ENCODE measurements at regions not wholly inside any gene's neighbourhood (a gene's known extent, or its start where the extent isn't known, plus 50 kb on each side); places are given as distances from the start of the nearest gene placed in this dataset.

- Histone ChIP-seq H3K27me3 (no peaks in the 10 kb centered on the region), H3K9me3 (no peaks in the 10 kb centered on the region), H3K4me3 (no peak overlapping the region), H3K36me3 (no peaks in the 10 kb centered on the region), H3K4me1 (no peaks in the 10 kb centered on the region), H3K27ac (no peak overlapping the region)
- TF ChIP-seq CTCF (IDR thresholded peaks at IDR 0.05) = no peak
- DNase-seq (ENCODE audit: low spot score) = no peak
Measured at GRCh38 chr13:91169321-91170050, 178.0 kb upstream of the MIR17HG start.

GRCh38 chr13:91172160-91172559 is 175.3 kb upstream of the MIR17HG start:
- H3K4me1 ChIP-seq = peaks cover 0 to 3% of the 10 kb centered on the region in 2 donors
- no peak for DNase-seq (ENCODE audit: low spot score)
- no peaks in the 10 kb centered on the region for H3K27me3 ChIP-seq
- no peaks in the 10 kb centered on the region for H3K9me3 ChIP-seq
- no peaks in the 10 kb centered on the region for H3K36me3 ChIP-seq
- no peak for TF ChIP-seq CTCF (IDR thresholded peaks at IDR 0.05)
- H3K4me3 ChIP-seq = no peak overlapping the region
- no peak overlapping the region for H3K27ac ChIP-seq

- DNase-seq (ENCODE audit: low spot score) = no peak
- no peak for TF ChIP-seq CTCF (IDR thresholded peaks at IDR 0.05)
Measured at GRCh38 chr13:91174886-91175501, 172.5 kb upstream of the MIR17HG start.

DNA sequence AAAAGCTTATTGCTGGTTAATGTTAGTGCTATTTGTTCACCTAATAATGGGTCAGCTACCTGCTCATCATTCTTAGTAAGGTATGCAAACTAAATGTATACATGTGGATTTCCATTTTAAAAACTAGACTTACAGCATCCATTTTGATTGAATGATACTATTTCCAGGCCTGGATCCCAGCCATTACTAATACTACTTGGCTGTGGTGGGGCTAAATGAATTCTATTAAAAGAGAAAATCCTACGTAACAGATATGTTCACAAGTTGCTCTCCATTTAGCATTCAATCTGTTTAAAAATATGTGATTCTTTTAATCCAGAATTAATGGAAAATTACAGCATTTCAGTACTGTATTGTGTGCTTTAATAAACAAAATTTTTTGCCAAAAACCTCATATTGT is 169.4 kb upstream of the MIR17HG start:
- H3K27me3 ChIP-seq = no peaks in the 10 kb centered on the region
- no peak for TF ChIP-seq CTCF (IDR thresholded peaks at IDR 0.05)
- peaks cover 0 to 3% of the 10 kb centered on the region in 2 donors for H3K4me1 ChIP-seq
- no peaks in the 10 kb centered on the region for H3K9me3 ChIP-seq
- no peaks in the 10 kb centered on the region for H3K36me3 ChIP-seq
- H3K4me3 ChIP-seq = no peak overlapping the region
- DNase-seq (ENCODE audit: low spot score) = no peak
- no peak overlapping the region for H3K27ac ChIP-seq

More at GRCh38 chr13:91174886-91175501, 172.5 kb upstream of the MIR17HG start:
- Histone ChIP-seq H3K4me3 (peak overlapping the region; percentile 21 to 45), H3K9me3 (no peaks in the 10 kb centered on the region), H3K4me1 (peaks cover 0 to 3% of the 10 kb centered on the region in 2 donors), H3K36me3 (no peaks in the 10 kb centered on the region), H3K27me3 (no peaks in the 10 kb centered on the region), H3K27ac (no peak overlapping the region)

DNA sequence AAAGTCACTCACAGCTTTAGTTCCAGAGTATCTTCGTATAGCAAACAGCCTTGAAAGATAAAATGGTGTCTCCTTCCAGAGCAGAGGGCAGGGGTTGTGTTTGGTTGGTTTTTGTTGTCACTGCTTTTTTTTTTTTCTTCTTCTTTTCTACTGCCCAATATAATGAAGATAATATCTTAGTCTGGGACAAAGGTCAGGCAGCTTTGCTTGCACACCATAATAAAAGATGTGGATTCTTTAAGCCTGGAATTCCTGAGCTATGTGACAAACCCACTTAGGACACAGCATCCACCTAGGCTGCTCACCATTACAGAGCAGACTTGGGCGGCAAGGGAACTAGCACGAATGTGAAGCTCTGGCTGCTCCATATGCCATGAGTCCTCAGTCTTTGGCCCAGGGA is 165.6 kb upstream of the MIR17HG start:
- H3K27ac ChIP-seq = no peak overlapping the region
- no peak overlapping the region for H3K4me3 ChIP-seq
- TF ChIP-seq CTCF (IDR thresholded peaks at IDR 0.05) = no peak
- H3K27me3 ChIP-seq = no peaks in the 10 kb centered on the region
- no peaks in the 10 kb centered on the region for H3K9me3 ChIP-seq
- H3K4me1 ChIP-seq = no peaks in the 10 kb centered on the region
- H3K36me3 ChIP-seq = no peaks in the 10 kb centered on the region
- no peak for DNase-seq (ENCODE audit: low spot score)

All from right atrium auricular region (tissue), 2 donors.